Muscle of leg (tissue), 3 donors: ENCODE measurements at regions not wholly inside any gene's neighbourhood (a gene's known extent, or its start where the extent isn't known, plus 50 kb on each side); places are given as distances from the start of the nearest gene placed in this dataset.
A peak's percentile ranks its signal among the peaks of the same experiment; 100 is the strongest.
"Not testable (repeated sequence)": the region's sequence is repeated elsewhere in the genome, so short reads cannot be mapped to it uniquely, and the experiment has no call there.

ENCODE experiments used
- DNase-seq: peaks from one replicate; pipeline ENCODE4 v3.0.0; 2013
- H3K27ac ChIP-seq: one replicate; pipeline ENCODE4 v1.5.1; 2013; ENCODE audit warnings: mild to moderate bottlenecking, low read length, control low read depth
- H3K27me3 ChIP-seq: one replicate; pipeline ENCODE4 v1.6.1; 2013; ENCODE audit warnings: low read length; ENCODE audit not compliant: control insufficient read depth, insufficient read depth
- H3K36me3 ChIP-seq: one replicate; pipeline ENCODE4 v1.6.1; 2013; ENCODE audit warnings: low read length; ENCODE audit not compliant: control insufficient read depth, insufficient read depth
- H3K4me1 ChIP-seq: one replicate; pipeline ENCODE4 v1.6.1; 2013; ENCODE audit warnings: low read length; ENCODE audit not compliant: control insufficient read depth, insufficient read depth
- H3K4me3 ChIP-seq: one replicate; pipeline ENCODE4 v1.5.1; 2013; ENCODE audit warnings: low read length, control low read depth
- H3K9me3 ChIP-seq: replicated peaks from 2 replicates; pipeline ENCODE4 v1.6.1; 2013; ENCODE audit warnings: low read depth, low read length; ENCODE audit not compliant: control insufficient read depth
- WGBS: methylation state at CpG from one replicate; pipeline ENCODE4 v1.1.5; 2013; ENCODE audit warnings: missing lambda C conversion rate; ENCODE audit not compliant: insufficient coverage; 5-methylcytosine and 5-hydroxymethylcytosine counted together

DNA sequence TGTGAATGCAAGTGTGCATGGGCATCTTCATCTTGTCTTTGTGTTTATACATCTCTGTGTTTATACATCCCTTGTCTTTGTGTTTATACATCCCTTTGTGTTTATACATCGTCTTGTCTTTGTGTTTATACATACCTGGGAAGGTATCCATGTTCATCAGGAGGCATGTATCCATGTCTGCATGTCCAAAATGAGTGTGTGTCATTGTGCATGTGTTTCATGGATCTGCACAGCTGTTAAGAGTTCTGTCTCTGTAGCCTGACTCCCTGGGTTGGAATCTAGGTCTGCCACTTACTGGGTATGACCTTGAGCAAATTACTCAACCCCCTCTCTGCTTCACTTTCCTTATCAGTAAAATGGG lies 50.1 kb upstream of the SIRPA start:
- no peaks in the 10 kb centered on the region for H3K9me3 ChIP-seq
- no CpG with 5 or more reads among the region's 1 CpG for WGBS
- no peaks in the 10 kb centered on the region for H3K27me3 ChIP-seq
- peaks cover 20% of the 10 kb centered on the region for H3K4me1 ChIP-seq
- no peak for DNase-seq
- no peak overlapping the region for H3K4me3 ChIP-seq
- no peaks in the 10 kb centered on the region for H3K36me3 ChIP-seq
- H3K27ac ChIP-seq, result no peak overlapping the region

DNA sequence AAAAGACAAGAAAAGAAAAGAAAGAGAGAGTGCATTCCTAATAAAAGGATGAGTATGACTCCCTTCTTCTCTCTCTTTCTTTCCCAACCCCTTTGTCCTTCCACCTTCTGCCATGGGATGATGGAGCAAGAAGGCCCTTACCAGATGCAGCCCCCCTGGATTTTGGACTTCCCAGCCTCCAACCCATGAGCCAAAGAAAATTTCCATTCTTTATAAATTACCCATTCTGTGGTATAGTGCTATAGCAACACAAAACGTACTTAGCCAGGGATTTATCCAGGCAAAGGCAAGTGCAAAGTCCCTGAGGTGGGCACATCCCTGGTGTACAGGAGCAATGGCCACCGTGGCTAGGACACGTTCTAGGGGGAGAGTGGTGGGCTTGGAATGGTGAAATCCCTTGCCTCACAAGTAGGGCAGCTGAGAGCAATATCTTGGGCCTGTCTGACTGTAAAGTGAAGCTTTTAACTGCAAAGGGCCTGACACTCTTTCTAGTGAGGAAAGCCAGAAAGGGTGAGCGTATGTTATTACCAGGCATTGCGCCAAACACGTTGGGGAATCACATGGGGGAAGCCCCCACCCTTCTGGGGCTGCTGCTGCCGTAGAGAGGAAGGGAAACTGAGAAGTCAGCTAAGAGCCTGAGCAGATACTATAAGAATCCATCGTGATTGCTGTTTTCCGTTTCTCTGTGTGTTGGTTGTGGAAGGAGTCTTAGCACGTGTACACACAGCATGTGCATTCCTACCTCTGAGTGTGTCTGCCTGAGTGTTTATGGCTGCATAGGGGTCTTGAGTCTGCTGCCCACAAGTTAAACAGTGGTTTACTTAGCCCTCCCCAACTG lies 50.7 kb upstream of the SIRPA start:
- peak; percentile 88 for DNase-seq
- WGBS, result 2% methylated on average over 8 of the region's 10 CpGs
- Histone ChIP-seq H3K27me3 (no peaks in the 10 kb centered on the region), H3K4me3 (no peak overlapping the region), H3K27ac (peak overlapping the region; percentile 55), H3K9me3 (no peaks in the 10 kb centered on the region), H3K36me3 (no peaks in the 10 kb centered on the region), H3K4me1 (peaks cover 18% of the 10 kb centered on the region)

DNA sequence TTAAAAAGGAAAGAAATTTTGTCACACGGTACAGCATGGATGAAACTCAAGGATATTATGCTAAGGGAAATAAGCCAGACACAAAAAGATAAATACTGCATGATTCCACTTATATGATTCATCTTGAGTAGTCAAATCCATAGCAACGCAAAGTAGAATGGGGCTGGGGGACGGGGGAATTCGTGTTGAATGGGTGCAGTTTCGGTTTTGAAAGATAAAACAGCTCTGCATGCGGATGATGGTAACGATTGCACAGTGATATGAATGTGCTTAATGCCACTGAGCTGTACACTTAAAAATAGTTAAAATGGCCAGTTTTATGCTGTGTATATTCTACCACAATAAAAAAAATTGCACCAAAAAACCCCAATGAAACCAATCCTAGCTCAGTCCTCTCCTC lies 52.9 kb upstream of the SIRPA start:
- Histone ChIP-seq H3K4me1 (peaks cover 18% of the 10 kb centered on the region), H3K9me3 (no peaks in the 10 kb centered on the region), H3K27ac (no peak overlapping the region), H3K27me3 (no peaks in the 10 kb centered on the region), H3K4me3 (no peak overlapping the region), H3K36me3 (no peaks in the 10 kb centered on the region)
- WGBS, result 72% methylated on average over 4 of the region's 7 CpGs
- DNase-seq, result no peak

DNA sequence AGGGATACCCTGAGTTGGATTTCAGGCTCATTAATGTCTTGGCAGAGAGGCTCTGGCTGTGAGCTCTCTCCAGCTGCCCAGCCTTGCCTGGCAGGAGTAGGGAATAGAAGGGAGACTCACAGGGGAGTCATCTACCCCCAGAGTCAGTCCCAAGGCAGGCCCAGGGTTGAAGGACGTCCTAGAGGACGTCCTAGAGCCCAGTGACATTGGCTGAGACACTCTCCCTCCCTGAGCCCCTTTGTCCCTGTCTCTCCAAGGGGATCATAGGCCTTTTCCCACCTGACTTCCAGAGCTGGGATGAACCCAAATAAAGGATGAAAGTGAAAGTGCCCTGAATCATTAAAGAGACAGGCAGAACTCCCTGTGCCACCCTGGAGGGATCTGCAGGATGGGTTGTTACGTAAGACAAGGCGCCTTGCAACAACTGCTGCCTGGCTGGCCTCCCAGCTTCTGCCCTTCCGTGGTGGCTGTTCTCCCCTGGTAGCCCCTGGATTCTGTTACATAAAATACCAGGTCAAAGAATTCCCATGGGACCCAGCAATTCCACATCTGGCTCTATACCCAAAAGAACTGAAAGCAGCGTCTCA lies 53.6 kb upstream of the SIRPA start:
- Histone ChIP-seq H3K4me1 (peaks cover 18% of the 10 kb centered on the region), H3K9me3 (no peaks in the 10 kb centered on the region), H3K27me3 (no peaks in the 10 kb centered on the region), H3K4me3 (no peak overlapping the region), H3K36me3 (no peaks in the 10 kb centered on the region), H3K27ac (no peak overlapping the region)
- no peak for DNase-seq
- 67% methylated on average over 3 of the region's 6 CpGs for WGBS

DNA sequence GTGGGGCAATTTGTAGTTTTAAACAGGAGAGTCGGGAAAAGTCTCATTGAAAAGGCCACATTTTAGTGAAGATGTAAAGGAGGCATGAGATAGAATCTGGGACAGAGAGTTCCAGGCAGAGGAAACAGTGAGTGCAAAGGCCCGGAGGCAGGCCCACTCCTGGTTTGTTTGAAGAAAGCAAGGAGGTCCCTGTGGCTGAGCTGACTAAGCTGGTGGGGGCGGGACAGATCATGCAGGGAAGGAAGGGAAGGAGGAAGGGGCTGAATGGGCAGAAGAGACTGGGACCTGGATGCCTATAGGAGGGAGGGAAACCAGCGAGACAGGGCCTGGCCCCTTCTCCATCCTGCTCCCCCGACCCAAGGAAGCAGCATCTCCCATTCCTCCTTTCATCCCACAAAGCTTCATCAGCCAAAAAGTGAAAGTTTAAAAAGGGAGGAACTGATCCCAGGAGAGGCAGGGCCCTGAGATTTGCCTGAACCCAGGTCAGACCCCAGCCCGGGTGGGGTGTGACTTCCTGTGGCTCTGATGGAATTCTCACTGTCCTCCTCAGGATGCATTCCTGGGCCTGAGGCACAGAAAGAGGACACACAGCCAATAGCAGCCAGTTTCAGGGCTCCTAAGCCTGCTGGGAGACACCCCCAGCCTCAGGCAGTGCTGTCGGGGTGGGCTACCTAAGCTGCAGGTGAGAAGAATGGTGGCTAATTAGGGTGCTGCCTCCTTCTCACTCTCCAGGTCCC lies 54.2 kb upstream of the SIRPA start:
- H3K36me3 ChIP-seq, result no peaks in the 10 kb centered on the region
- WGBS, result 50% methylated on average over 5 of the region's 7 CpGs
- no peak for DNase-seq
- no peaks in the 10 kb centered on the region for H3K9me3 ChIP-seq
- H3K4me1 ChIP-seq, result peaks cover 18% of the 10 kb centered on the region
- peaks cover under 1% of the 10 kb centered on the region for H3K27me3 ChIP-seq
- H3K27ac ChIP-seq, result no peak overlapping the region
- no peak overlapping the region for H3K4me3 ChIP-seq

DNA sequence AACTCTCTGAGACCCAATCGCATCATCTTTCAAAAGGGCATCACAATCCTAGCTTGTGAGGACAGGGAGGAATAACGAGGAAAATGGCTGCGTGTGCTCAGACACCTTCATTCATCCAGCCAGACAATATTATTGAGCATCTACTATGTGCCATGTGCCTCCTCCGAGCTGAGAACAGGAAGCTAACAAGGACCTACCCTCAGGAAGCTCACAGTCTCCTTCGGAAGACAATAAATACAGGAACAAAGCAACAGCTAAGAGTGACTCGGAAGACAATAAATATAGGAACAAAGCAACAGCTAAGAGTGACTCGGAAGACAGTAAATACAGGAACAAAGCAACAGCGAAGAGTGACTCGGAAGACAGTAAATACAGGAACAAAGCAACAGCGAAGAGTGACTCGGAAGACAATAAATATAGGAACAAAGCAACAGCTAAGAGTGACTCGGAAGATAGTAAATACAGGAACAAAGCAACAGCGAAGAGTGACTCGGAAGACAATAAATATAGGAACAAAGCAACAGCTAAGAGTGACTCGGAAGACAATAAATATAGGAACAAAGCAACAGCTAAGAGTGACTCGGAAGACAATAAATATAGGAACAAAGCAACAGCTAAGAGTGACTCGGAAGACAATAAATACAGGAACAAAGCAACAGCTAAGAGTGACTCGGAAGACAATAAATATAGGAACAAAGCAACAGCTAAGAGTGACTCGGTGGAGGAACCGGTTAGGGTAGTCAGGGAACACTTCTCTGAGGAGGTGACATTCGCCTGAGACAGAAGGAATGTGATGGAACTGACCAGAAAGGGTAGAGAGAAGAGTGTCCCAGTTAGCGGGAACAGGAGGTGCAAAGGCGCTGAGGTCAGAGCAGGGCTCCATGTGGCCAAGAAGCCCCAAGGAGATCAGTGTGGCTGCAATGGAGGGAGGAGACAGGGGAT lies 55.6 kb upstream of the SIRPA start:
- not testable (repeated sequence) for H3K9me3 ChIP-seq, H3K4me3 ChIP-seq, H3K36me3 ChIP-seq, H3K27me3 ChIP-seq, DNase-seq
- Histone ChIP-seq H3K27ac (peak overlapping the region; percentile 29), H3K4me1 (peaks cover 13% of the 10 kb centered on the region)
- WGBS, result 91% methylated on average over 8 of the region's 23 CpGs

DNA sequence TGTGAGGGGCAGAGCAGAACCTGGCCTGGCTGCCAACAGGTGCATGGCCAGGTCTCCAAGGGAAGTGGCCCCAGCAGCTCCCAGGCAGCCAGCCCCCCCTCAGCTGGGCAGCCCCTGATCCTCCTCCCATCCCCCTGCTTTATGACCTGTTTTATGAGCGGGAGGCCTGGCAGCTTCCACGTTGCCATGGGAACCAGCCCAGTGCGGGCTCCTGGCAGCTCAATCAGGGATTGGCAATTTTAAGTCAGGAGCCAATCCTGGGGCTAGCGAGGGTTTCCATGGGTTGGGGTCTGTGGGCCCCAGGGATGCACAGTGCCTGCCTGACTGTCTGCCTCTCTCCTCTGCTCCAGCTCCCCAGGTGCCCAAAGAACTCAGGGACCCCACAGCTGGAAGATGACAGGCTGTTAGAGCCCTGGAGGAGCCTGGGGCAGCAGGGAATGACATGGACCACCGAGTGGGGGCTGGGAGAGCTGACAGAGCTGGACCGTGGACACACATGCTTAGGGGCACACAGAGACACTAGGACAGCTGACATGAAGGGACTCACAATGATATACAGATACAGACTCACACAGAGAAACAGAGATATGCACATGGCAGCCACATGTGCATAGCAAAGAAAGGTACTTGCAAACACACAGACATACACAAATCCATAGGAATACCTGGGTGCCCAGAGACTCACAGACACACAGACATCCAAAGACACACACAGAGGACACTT lies 56.5 kb upstream of the SIRPA start:
- no peaks in the 10 kb centered on the region for H3K36me3 ChIP-seq
- DNase-seq, result no peak
- no peak overlapping the region for H3K4me3 ChIP-seq
- H3K9me3 ChIP-seq, result no peaks in the 10 kb centered on the region
- H3K27me3 ChIP-seq, result peaks cover 10% of the 10 kb centered on the region
- no peak overlapping the region for H3K27ac ChIP-seq
- peaks cover 8% of the 10 kb centered on the region for H3K4me1 ChIP-seq
- 11% methylated on average over 5 of the region's 6 CpGs for WGBS

DNA sequence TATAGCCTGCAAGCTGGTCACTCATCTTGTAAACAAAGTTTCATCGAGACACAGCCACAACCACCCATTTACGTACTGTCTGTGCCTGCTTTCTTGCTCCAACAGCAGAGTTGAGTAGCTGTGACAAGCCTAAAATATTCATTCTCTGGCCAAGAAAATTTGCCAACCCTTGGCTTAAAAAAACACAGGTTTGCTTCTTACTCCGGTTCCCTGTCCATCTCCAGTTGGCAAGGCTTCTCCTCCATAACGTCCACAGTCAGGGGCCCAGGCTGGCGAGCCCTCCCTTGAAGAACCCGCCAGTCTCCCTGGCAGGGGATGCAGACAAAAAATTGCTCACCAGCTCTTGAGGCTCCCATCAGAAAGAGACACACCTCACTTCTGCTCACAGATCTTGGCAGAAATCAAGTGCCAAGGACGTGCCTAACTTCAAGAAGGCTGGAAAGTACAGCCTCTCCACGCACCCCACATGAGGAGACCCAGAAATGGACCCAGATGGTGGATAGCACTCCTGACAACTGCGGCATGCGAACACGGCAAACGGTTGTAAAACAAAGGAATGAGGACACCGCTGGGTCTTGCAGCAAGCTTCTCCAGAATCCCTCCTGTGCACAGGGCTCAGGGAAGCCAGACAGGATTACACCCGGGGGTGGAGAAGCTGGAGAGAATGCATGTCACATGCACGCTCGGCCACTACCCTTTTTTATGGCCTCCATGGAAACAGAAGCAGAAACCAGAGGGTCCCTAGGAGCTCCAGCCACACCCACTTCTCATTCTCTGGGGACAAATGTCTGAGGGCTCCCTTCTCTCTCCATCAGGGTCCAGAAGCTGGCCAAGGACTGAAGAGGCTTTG lies 59.8 kb upstream of the SIRPA start:
- DNase-seq, result no peak
- Histone ChIP-seq H3K4me1 (peaks cover 17% of the 10 kb centered on the region), H3K4me3 (no peak overlapping the region), H3K27me3 (peaks cover 16% of the 10 kb centered on the region), H3K9me3 (no peaks in the 10 kb centered on the region), H3K27ac (no peak overlapping the region), H3K36me3 (no peaks in the 10 kb centered on the region)
- 36% methylated on average over 16 of the region's 16 CpGs for WGBS
